ENCODE measurements at regions not wholly inside any gene's neighbourhood (a gene's known extent, or its start where the extent isn't known, plus 50 kb on each side); places are given as distances from the start of the nearest gene placed in this dataset.

GRCh38 chr17:69908626-69909368 lies 166.2 kb upstream of the KCNJ16 start:
- no peak for DNase-seq

DNA sequence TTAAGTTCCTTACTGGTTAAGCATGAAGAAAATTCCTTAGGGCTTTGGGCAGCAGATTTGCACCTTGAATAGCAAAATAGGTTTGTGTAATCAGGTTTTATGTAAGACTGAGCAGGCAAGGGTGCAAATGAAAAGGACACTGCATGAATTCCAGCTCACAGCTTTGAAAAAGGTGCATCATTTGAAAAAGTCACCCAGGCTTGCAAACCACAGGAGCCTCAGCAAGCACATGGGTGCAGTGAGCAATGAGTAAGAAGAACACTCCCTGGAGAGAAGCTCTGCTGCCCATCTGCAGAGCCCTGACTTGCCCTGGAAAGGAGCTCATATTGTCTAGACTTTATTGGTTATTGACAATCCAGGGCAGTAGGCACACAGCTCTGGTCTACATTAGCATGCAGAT lies 165.6 kb upstream of the KCNJ16 start:
- no peak for DNase-seq

- DNase-seq: no peak
Measured at GRCh38 chr17:69912805-69913204, 162.2 kb upstream of the KCNJ16 start.

- no peak for DNase-seq
Measured at GRCh38 chr17:69913216-69913615, 161.8 kb upstream of the KCNJ16 start.

DNA sequence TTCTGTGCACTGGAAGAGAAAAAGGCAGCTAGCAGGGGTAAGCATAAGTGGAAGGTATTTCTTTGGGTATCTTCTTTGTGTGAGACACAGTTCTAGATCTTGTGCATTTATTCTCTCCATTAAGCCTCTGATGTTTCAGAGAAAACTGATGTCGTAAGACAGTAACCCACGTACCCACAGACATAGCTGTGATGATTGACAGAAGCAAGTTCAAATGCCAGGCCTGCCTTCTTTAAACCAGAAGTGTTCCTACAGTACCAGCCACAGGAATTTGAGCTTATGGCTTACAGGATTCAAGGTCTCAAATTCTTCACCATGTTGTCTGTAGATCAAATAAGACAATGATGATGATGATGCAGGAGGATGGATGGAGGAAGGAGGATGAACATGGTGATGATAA lies 161.4 kb upstream of the KCNJ16 start:
- no peak for DNase-seq

GRCh38 chr17:69914520-69914919 lies 160.5 kb upstream of the KCNJ16 start:
- no peak for DNase-seq

DNA sequence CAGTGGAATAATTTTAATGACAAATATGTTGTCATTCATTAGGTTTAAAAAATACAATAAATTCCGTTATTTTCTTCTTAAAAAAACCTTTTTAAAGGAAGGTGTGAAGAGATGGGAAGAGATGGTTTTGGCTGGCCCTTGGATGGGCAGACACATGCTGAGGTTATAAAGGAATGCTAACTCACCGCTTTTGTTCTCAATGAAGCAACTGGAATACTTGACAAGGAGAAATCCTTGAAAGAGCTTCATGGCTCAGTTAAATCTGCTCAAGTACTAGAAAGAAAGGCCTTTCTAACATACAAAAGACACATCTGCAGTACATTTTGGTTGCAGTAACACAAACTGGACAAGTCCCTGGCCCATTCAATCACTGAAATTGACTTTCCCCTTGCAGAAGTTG lies 158.3 kb upstream of the KCNJ16 start:
- no peak for DNase-seq

GRCh38 chr17:69918164-69918563 lies 156.9 kb upstream of the KCNJ16 start:
- DNase-seq: no peak

- DNase-seq: no peak
Measured at GRCh38 chr17:69919789-69920188, 155.2 kb upstream of the KCNJ16 start.

DNA sequence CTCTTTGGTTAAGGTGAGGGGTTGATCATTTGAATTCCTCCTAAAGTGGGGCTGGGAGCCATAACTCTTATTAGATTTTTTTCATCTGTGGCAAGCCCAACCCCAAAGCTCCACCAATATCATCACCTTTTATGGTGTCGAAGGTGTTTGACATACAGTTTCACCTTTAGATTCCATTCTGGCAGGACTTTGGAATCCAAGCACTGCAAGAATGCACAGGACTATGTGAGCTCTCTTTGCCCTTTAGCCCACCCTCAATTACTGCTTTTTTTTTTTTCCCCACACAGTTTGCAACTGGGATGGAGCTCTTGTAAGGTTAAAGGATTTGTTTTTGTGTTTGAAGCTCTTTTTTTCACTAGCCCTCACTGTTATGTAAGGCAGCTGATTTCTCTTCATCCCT lies 154.0 kb upstream of the KCNJ16 start:
- no peak for DNase-seq

- DNase-seq: no peak
Measured at GRCh38 chr17:69928611-69929010, 146.4 kb upstream of the KCNJ16 start.

- no peak for DNase-seq
Measured at GRCh38 chr17:69936996-69937395, 138.0 kb upstream of the KCNJ16 start.

- no peak for DNase-seq
Measured at GRCh38 chr17:69943058-69943457, 132.0 kb upstream of the KCNJ16 start.

GRCh38 chr17:69944406-69944805 lies 130.6 kb upstream of the KCNJ16 start:
- no peak for DNase-seq

GRCh38 chr17:69945698-69946185 lies 129.3 kb upstream of the KCNJ16 start:
- DNase-seq: no peak

DNA sequence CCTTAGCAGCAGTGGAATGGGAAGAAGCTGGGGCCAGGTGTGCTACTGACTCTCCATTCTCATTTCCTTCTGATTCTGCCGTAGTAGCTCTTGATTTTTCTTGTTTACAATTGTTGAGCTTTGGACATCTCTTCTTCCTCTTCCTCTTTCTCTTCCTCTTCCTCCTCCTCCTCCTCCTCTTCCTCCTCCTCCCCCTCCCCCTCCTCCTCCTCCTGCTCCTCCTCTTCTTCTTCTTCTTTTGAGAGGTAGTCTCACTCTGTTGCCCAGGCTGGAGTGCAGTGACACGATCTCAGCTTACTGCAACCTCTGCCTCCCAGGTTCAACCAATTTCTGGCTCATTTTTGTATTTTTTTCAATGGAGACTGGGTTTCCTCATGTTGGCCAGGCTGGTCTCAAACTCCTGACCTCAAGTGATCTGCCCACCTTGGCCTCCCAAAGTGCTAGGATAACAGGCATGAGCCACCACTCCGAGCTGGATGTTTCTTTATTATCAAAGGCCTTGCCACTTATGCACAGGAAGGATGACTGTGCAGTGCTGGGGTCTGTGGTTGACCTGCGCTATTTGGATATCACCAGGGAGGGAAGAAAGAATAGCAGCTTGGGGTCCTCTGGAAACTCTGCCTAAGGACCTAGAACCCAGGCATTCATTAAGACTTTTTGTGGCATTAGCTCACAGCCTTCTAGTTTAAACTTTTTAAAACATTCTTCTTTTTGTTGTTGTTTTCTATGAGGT lies 127.8 kb upstream of the KCNJ16 start:
- no peak for DNase-seq

DNA sequence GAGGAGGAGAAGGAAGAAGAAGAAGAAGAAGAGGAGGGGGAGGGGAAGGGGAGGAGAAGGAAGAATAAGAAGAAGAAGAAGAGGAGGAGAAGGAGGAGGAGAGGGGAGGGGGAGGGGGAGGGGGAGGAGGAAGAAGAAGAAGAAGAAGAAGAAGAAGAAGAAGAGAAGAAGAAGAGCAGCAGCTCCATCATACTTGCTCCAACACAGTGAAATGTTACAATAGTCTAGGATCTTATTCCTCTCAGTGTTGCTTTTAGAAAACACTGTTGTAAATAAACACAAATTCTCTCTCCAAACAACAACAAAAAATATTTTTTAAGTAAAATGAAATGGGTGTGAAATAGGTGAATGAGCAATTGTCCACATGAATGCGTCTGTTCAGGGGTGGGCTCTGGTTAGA lies 126.6 kb upstream of the KCNJ16 start:
- DNase-seq: no peak

DNA sequence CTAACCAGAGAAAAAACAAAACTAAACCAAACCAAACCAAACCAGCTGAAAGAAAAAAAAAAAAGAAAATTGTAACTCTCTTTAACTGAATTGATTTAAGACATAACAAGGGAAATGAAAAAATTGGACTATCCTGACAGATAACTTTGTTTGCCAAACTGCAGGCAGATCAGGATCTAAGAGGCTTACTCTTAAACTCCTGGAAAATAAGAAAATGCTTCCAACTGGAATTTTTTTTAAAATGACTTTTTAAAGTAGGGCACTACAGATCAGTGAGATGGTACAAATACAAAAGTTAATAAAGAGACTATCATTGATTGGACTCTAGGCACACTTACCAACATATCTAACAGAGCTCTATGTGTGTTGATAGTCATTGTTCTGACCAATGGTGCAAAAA lies 125.5 kb upstream of the KCNJ16 start:
- no peak for DNase-seq

DNA sequence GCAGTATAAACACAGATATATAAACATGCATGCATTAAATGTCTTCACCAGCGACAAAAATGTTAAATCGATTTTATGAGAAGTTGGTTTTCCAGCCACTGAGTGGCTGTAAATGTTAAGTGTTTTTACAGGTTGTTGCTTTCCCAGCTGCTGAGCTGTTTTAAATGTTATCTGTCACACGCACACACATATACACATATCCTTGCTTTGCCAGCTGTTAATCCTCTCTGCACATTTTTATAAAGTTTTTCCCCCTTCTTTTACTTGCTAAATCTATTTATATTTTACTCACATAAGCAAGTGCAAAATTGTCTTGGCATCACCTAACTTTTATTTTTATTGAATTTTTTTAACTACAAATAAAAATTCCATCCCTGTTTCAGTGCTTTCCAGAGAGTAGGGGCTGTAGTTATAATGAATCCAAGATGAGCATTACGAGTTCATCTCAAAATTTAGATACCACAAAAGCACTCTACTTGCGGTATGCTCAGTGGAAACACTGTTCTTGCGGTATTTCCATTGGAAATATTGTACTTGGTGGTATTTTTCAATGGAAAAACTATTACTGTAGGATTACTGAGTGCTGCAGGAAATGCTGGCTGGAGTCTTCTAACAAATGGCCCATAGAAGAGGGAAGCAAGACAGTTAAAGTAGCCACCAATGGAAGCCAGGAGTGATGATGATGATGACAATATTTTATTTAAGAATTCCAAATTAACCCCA lies 124.9 kb upstream of the KCNJ16 start:
- DNase-seq: no peak

DNA sequence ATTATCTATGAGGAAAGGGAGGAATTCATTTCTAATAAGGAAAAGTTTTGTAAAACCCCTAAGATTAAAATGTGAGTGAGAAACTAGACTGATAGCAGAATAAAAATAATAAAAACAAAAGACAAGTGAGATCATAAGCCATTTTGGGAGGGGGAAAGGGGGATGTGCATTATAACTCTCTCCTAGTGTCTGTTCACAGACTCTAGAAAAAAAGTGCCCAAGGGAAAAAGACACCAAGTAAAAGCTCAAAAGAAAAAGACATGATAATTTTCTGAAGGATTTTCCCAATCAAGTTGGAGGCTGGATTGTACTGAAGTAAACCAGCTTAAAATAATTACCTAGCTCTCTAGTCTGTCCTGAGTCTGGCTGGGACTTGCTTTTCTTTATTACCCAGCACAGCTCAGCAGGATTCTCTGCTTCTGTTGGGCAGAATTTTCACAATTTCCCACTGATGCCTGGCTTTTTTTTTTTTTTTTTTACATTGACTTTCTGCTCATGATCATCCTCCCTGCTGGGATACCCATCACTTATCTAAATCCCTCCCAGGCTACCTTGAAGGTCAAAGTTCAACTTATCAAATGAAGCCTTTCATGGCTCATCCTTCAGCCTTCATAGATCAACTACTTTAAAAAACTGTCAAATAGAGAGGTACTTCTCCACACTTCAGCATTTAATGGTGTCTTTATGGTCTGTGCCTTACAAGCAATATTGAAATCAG lies 124.2 kb upstream of the KCNJ16 start:
- DNase-seq: no peak

DNA sequence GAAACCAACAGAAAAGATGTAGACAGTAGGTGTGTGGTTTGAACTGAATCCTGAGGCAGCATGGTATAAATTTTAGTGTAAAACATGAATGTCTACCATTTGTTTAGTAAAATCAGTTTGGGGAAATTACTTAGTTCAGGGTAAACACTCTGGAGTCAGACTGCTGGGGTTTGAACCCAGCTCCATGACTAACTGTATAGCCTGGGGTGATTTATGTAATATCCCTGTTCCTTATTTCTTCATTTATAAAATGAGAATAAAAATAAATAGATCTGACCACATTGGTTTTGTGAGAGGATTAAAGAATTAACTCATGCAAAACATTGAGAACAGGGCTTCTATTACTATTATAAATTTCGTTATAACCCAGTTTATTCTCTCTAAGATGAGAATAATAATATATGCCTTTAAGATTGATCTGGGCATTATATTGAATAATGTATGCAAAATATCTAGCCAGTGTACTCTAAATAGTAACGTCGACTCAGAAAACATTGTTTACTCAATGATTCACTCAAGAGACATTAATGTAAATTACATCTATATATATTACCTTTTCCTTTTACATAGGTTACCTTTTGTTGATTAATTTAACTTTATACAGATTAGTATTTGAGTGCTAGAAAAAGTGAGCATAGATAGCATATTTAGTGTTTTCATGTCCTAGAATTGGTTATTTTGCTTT lies 120.6 kb upstream of the KCNJ16 start:
- DNase-seq: no peak

DNA sequence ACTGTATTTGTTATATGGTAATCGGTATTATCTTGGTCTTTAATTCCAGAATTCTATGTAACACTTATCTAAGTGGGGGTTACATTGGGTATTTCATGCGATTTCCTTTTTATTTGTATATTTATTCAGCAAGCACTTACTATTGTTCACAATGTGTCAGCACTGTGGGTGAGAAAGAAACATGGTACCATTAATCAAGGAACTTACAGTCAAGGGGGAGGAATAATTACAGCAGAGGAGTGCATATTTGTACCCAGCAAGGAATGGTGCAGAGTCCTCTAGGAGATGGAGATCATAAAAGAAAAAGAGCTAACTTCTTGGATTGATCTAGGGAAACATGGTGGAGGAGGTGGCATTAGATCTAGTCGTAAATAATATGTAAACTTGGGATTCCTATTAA lies 117.0 kb upstream of the KCNJ16 start:
- DNase-seq: no peak

DNA sequence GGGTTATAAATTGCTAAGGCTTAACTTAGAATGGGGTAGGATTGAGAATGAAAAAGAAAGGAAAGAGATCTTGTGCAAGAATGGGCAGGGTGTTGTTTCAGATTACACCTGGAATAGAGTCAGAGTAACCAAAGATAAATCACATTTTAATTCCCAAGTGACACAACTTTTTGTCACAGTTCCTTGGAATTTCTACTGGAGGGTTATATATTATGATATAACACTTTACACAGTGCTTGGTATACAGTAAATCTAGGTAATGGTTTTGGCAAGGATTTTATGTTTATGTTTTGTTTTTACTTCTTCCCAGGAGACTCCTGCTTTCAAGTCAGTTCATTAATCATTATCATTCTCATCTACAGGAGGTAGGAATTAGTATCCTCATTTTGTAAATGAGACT lies 115.7 kb upstream of the KCNJ16 start:
- no peak for DNase-seq
